NCI-H187 treated with DMSO at 0.1 percent for 48 hours (cell line): ENCODE measurements at regions not wholly inside any gene's neighbourhood (a gene's known extent, or its start where the extent isn't known, plus 50 kb on each side); places are given as distances from the start of the nearest gene placed in this dataset.
A peak's percentile ranks its signal among the peaks of the same experiment; 100 is the strongest.

Experiments used
- DNase-seq: peaks from one replicate; lab custom pipeline; 2025; lab: John Stamatoyannopoulos, UW

DNA sequence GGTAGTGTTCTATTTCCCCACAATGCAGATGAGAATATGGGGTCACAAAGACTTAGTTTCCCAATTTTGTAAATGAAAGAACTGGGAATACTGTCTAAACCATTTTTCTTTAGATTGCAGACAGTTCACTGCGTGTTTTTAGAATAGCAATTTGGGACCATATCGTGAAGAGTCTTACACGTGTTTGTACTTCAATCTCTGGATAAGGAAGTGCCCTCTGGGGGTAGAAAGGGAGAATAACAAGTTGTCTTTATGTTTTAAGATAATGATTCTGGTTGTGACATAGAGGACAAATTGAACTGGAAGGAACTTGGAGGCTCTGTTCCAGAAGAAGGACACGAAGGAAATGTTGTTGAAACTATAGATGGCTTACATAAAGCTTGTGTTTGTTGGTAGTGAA is 457.7 kb downstream of the CBLN2 start:
- no peak for DNase-seq

DNA sequence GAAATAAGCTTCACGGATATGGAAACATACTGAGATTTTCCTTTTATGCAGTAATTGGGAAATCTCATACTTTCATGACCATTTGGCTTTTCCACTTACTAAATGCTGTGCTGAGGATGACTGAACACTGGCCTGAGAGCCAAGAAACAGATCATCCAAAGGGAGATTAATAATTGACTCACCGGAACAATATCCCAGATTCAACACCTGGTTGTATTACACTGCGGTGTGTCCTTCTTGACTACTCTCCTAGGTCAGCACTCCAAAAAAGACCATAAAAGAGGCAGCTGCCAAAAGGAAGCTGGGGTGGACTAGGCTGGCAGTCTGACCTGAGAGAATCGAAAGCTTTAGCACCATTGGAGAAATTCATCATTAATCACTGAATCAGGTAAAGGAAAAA is 469.1 kb downstream of the CBLN2 start:
- DNase-seq: no peak

DNA sequence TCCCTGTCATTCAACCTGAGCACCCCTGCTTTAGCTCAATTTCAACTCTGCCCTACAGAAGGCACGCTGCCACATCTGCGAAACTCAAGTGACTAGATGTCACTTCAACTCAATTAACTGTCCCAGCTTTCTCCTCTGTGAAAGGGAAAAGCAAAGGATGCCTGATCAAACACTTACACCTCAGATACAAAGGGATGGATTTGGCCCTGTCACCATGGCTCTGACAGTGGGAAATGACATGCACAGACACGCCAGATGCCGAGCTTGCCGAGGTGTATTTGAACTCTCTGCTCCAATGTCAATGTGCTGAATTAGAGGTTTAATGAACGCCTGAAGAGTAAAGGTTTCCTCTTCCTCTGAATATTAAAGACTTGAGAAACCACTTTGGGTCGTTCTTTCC is 481.1 kb downstream of the CBLN2 start:
- DNase-seq: peak; percentile 12

DNA sequence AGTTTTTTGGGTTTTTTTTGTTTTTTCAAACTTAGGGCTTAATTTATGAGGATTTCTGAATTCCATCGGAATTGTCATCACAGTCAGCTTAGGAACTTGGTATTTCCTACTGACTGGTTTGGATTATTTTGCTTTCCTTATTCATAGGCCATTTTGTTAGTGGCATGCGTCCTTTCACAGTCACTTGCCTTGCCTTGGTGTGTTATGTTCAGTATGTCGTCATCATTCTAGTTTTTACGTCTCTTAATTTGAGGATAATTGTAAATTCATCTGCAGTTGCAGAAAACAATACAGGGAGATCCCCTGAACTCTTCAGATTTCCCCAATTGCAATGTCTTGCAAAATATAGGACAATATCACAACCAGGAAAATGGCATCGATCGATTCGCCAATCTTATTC is 485.3 kb downstream of the CBLN2 start:
- DNase-seq: no peak

DNA sequence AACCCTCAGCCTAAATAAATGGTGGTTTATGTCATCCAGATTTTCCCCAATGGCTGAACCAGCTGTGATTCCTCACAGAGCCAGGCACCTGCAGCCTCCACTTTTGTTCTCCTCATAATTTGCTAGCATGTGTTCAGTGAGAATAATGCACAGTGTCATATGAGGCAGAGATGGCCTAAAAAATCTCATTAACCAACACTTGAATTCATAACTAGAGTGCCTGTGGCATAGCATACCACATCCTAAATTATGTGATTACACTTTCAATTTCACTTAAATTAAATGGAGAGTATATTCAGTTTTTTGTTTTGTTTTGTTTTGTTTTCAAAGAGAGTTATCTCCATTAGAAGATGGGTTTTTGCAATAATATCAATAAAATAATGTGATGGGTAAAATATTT is 488.0 kb downstream of the CBLN2 start:
- peak; percentile 6 for DNase-seq

DNA sequence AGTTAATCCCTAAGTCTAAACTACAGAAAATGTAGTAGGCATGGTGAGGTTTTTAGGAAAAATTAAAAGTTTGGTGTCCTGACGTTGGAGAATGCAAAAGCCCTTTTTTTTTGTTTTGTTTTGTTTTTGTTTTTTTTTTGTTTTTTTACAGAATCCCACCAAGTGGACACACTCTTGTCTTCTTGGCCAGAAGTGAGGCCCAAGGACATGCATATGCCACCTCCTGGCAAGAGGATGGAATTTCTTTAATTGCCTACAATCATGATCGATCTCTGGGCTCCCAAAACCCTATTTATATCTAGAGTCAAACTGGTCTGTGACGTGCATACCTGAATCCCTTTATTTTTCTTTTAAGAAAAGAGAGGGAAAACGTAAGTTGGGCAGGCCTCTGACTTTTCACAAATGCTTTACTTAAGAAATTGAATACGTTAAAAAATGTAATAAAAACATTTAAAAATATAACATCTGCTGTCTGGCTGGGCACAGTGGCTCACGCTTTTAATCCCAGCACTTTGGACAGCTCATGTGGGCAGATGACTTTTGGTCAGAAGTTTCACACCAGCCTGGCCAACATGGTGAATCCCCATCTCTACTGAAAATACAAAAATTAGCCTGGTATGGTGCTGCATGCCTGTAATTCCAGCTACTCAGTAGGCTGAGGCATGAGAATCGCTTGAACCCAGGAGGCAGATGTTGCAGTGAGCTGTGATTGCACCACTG is 502.7 kb downstream of the CBLN2 start:
- DNase-seq: no peak

DNA sequence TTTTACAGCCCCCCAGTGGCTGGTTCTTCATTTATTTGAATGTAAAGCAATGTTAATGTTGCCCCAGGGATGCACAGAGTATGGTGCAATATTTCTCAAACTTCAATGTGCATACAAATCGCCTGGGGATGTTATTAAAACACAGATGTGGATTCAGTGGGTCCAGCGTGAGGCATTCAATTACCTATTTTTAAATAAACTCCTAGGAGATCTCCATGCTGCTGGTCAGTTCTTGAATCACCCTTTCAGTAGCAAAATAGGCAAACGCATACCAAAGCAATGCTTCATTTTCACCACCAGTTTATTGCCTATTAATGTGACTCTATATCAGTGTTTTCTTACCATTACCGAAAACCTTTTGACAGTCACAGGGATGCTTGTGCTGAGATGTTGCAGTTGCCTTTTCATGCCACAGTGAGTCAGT is 530.7 kb downstream of the CBLN2 start:
- no peak for DNase-seq

DNA sequence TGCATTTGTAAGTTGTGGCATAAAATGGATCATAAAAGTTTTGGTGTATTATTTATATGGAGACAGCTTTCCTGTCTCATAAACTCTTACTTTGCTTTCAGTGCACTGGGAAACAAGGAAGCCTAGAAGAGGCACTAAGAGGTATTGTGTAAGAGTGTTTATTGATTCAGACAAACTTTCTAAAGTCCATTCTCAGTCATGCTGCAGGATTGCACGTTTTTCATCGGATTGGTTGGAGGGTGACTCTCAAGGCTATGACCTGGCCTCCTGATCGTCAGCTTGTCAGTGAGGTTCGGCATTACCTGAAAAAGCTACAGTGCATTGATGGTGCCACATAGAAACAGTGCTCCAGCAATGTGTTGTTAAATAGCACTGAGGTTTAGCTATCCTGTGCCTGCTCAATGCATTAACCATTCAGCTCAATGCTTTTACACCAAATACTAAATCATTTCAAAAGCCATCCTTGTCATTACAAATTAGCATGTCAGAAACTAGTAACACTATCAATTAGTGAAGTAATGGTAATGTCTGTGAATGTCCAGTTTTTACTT is 545.5 kb downstream of the CBLN2 start:
- DNase-seq: no peak

DNA sequence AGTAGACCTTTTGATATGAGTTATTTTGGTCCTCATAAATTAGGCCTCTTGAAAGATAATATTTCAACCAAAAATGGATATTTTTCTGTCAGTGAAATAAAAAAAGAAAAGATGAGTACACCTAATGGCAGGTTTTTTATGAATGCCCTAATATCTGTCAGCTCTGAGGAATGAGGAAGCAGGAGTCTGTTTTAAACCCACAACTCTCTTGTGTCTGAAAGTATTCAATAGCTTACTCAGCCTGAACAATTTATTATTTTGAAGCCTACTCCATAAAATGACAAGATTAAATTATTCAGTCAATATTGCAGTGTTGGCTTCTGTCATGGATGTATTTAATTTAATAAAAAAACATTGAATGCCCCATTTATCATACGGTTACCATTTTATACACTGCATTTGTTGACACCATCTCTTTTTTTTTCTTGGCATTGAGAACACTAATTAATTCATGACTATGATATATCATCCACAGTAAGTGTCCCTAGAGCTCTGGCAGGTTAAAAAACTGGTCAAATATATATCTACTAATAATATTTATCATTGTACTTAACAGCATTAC is 548.2 kb downstream of the CBLN2 start:
- DNase-seq: no peak

DNA sequence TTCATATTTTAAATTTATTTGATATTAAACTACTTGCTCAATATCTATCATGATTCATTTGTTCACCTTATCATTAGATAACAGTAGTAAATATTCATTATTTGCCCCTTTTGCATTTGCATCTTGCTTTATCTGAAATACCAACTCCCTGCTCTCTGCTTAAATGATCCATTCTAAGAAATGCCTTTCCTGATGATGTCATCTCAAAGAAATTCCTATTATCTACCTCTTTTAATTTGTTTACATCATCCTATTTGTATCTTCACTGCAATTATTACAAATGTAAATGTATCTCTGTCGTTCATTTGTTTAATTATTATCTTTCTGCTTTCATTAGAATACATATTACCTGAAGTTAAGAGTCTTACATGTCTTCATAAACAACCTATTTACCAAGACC is 549.9 kb downstream of the CBLN2 start:
- DNase-seq: no peak

DNA sequence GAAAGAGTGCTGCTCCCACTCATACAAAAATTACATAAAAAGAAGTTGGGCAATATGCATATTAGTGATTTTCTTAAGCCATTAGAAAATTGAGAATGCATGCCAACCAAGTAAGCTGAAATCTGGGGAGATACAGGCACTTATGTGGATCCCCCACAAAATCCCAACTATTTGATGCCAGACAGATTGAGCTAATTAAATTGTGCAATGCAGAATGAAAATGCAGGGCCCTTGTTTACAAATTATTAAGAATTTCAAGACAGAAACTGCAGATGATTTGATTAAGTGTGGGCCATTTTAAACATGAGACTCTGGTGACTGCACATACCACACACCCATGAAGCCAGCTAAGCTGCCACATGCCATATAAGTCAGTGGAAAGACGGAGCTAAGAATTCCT is 554.5 kb downstream of the CBLN2 start:
- DNase-seq: no peak

DNA sequence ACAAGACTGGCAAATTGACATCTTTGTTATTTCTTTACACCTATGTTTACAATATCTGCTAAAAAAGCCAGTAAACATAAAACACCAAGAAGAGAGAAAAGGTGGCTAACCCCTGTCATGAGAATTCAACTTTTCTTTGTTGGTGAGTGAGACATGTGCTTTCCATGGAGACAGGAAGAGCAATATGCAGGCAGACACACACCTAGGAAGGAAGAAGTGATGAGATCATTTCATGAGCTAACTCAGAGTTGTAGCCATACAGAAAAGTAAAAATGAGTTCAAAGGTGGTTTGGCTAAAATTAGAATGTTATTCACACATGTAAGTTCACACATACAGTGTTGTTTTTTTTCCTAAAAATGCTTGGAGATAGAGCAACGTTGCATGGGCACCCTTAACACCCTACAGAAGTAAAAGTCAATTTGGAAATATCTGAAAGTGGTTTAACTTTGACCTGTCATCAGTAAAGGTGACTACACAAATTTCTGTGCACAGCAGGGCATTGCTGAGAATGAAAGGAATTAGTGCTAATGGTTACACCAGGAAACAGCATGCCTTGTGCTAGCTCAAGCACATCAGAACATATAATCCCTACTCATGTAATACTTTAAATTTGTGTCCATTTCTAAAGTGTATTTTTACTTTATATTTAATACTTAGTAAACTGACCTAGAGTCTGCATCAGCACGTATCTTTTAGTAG is 557.6 kb downstream of the CBLN2 start:
- no peak for DNase-seq

DNA sequence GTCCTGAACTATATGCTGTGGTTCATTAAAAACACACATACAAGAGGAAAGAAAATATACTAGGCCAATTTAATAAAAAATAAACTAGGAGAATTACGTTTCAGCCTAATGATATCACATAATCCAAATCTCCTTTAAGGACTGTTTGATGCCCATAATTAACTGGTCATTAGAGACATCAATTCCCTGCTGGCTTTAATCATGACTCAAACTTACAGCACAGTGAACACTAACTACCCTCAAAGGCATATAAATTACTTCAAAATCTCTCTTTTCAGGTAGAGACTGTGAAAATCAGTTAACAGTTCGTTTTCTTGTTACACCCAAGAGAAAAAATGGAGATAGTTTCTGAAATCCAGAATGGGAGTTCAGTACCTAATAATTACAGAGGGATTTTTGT is 567.4 kb downstream of the CBLN2 start:
- no peak for DNase-seq

DNA sequence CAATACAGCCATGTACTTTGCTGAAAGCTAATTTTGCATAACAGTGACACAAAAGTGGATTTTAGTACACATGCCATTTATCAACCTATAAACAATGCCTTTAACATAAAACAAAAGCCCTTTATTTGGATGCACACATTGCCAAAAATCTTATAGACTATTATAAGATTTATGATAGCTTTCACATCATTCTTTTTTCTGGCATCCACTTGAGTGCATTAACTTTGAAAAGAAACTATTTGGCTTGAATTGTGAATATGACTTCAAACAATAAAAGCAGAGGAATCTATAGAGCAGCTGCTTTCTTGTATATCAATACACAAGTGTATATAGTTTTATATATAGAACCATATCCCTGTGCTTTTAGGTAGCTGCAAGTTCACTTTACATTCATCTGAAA is 577.4 kb downstream of the CBLN2 start:
- no peak for DNase-seq

DNA sequence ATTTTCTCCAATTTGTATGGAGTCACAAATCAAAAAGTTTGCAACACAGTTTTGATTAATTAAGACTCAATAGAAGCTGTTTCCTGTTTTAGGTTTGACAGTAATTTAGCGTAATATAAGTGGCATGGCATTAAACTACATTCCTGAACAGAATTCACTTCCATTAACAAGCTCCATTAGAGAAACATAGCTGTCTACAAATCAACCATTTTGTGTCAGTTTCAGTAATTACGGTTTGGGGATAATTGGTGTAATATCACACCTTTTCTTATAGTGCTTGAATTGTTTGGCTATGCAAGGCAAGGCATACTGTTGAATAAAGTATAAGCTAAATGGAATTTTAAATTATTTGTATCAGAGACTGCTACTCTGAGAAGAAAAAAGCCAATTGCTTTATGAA is 585.5 kb downstream of the CBLN2 start:
- DNase-seq: no peak

DNA sequence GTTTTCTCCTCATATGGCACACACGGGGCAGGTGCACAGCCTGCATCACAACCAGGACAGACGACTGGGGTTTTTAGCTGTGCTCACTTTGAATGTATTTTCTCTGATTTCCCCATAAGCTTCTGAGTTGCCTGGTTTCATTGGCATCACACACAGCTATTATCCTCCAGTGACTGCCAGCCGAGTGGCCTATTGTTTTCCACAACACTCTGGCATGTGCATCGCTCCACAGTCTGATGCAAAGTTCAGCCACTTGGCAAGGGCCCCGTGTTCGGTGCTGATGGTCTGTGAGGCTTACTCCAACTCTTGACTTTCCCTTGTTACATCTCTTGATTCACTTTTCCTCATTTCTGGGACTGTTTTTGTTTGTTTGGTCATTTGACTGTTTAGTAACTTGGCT is 593.1 kb downstream of the CBLN2 start:
- DNase-seq: no peak

DNA sequence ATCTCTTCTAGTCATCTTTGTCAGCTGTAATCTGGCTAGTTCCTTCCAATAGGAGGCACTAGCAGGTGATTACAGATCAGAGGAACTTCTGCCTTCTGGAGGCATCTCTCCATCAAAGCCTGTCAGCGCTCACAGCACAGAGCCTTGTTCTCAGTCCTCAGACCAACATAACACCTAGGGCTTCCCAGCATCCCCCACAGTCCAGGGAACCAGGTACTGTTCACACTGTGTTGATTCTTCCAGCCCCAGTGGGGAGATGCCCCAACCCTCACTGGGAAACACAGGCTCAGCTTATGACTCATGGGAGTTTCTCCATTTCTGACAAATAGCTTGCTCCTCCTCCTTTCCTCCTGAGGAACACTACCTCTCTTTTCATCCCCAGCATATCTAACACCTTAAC is 601.7 kb downstream of the CBLN2 start:
- DNase-seq: no peak

DNA sequence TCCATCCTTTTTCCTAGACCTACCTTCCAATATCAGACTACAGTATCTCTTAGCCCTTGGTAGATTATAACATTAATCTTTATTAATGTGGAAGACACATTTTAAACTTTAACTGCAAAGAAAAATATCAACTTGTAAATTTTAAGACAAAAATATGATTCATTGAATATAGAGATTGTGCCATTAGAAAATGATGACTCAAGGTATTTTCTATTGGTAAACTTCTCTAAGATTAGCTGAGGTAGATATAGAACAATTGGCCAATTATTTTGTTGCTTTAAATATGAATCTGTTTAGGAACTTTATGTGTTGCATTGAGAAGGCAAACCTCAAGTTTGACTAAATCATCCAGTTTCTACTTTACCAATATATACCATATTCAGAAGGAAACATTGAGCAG is 604.7 kb downstream of the CBLN2 start:
- DNase-seq: no peak

DNA sequence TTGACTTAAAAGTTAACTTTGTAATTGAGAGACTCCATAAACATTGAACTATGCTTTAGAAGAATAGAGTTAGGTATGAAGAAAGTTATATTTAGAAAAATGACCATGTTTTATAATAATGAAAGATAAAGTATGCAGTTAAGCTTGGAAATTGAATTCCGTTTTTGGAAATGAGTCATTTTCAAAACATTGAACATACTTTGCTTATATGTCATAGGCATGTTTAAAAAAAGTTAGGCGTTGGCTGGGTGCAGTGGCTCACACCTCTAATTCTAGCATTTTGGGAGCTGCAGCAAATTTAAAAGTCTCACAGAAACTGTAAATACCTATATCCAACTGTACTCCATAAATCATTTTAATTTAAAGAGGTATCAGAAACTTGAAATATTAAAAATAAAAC is 607.4 kb downstream of the CBLN2 start:
- no peak for DNase-seq

DNA sequence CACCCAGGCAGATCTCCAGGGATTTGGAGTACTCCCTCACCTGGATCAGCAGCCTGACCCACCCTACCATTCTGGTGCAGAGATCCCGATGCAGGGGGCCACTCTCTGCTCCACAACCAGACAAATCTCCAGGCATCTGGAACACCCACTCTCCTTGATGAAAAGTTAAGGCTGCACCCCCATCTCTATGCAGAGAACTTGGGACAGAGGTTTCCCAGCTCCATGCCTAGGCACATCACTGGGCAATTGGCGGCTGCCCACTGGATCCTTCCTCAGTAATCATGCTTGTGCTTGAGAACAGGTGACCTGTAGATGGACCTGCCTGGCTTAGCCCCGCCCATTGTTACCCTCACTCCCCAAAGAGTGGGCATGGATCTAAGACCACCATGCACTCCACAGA is 624.9 kb downstream of the CBLN2 start:
- DNase-seq: no peak

DNA sequence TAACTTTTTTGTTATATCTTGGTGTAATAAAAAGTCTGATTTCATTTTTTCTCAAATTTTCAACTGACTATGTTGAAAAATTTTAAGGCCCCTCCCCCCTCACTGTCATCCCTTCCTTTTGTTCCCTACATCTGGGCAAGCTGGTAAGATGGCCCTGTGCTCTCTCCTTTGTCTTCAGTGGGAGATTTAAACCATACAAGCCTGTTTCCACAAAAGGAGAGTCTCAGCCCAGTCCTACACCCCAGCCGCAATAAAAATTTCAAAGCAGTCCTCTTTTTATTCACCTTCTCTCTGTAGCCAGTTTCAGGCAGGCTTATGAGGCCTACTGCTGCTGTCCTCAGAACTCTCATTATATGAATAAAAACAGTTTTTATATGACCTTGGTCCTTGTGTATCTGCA is 630.5 kb downstream of the CBLN2 start:
- no peak for DNase-seq

DNA sequence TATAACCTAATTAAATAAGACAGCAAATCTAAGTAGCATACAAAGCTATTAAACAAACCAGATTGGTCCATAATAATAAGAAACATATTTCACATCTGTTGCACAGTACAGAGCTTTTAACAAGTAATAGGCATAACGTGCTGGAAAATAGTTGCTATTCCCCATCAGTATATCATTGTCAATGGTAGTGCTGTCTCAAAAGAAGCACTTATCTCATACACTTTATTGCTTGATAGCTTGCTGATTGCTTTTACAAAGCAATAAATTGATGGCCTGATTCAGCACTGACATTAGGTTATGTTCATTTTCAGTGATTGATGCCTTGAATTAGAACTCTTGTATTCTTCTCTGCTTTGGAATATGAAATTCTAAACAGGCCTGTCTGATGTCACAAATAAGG is 641.7 kb downstream of the CBLN2 start:
- DNase-seq: peak; percentile 61

DNA sequence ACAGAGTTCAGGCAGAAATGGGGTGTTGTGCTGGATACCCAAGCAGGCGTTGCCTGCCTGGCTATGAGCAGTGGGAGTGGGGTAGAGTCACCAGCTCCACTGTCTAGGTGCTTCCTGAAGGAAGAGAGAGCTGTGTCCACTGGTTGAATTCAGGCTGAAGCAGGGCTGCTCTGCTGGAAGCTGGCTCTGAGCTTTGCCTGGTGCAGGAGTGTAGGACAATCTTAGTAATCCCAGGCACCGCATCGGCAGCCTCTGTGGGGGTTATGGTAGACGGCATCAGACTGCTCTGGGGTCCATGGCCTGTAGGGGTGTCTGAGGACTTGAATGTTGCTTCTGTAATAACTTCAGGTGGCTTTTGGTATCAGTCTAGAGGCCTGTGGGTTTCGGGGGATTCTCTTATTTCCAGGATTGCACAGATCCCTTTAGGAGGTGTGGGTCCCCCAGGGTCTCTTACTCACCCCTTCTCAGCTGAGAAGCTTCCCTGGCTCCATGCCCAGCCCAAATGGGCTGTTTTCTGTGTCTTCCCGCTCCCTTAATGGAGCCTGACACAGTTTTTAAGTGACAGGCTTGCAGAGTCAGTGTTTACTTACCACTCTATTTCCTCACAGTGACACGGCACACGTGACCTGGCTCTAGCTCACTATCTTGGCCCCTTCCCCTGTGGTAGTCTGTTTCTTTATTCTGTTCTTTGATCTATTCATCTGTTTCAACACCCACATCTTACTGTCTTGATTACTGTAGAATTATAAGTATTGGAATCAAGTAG is 644.3 kb downstream of the CBLN2 start:
- peak; percentile 53 for DNase-seq
